ENCODE measurements at regions not wholly inside any gene's neighbourhood (a gene's known extent, or its start where the extent isn't known, plus 50 kb on each side); places are given as distances from the start of the nearest gene placed in this dataset. TPM values are rescaled to one million over a fixed set of nuclear protein-coding genes. Genes with fewer than 3 reads are reported as not detected.
"Not testable (repeated sequence)": the region's sequence is repeated elsewhere in the genome, so short reads cannot be mapped to it uniquely, and the experiment has no call there.

DNA sequence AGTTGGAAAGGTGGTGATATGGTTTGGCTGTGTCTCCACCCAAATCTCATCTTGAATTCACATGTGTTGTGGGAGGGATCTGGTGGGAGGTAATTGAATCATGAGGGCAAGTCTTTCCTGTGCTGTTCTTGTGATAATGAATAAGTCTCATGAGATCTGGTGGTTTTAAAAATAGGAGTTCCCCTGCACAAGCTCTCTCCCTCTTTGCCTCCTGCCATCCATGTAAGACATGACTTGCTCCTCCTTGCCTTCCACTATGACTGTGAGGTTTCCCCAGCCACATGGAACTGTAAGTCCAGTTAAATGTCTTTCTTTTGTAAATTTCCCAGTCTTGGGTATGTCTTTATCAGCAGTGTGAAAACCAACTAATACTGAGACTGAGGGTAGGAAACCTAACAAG lies 60.5 kb upstream of the AK4 start:
- not testable (repeated sequence) for H3K36me3 ChIP-seq (ENCODE audit: control insufficient read depth in 3 of 3, insufficient read depth in 3 of 3, low read length in 3 of 3)

DNA sequence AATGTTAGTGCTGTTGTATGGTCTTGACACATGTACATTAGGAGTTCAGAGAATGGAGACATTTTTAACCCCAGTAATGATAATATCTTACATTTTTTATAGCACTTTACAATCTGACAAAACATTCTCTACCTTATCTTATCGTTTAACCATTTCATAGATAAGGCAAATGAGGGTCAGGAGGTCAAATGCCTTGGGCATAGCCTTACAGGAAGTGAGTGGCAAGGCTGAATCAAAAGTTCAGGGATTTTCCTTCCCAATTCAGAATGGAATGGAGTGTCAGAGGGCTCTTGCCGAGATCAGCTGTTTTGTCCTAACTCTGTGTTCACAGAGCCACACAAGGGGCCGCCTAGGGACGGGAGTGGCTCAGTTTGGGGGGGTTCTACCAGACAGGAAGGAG lies 57.6 kb upstream of the AK4 start:
- Histone ChIP-seq H3K9ac (ENCODE audit: low read depth in 1 of 3, low read length in 3 of 3) (no peak overlapping the region), H3K27ac (ENCODE audit: low read depth, low read length) (no peak overlapping the region), H3K4me1 (ENCODE audit: control insufficient read depth in 3 of 3, insufficient read depth in 3 of 3, low read length in 3 of 3) (no peaks in the 10 kb centered on the region), H3K9me3 (ENCODE audit: control insufficient read depth in 3 of 3, low read length in 3 of 3) (peaks cover 0 to 3% (median 2%) of the 10 kb centered on the region in 3 donors), H3K27me3 (ENCODE audit: control insufficient read depth in 3 of 3, insufficient read depth in 3 of 3, low read length in 3 of 3) (no peaks in the 10 kb centered on the region), H3K4me3 (ENCODE audit: low read length in 3 of 3) (no peak overlapping the region), H3K36me3 (ENCODE audit: control insufficient read depth in 3 of 3, insufficient read depth in 3 of 3, low read length in 3 of 3) (no peaks in the 10 kb centered on the region)

More for the DNA sequence above, 60.5 kb upstream of the AK4 start:
- not testable (repeated sequence) for H3K4me1 ChIP-seq (ENCODE audit: control insufficient read depth in 3 of 3, insufficient read depth in 3 of 3, low read length in 3 of 3); H3K9ac ChIP-seq (ENCODE audit: low read depth in 1 of 3, low read length in 3 of 3); H3K4me3 ChIP-seq (ENCODE audit: low read length in 3 of 3); H3K27ac ChIP-seq (ENCODE audit: low read depth, low read length); H3K9me3 ChIP-seq (ENCODE audit: control insufficient read depth in 3 of 3, low read length in 3 of 3); H3K27me3 ChIP-seq (ENCODE audit: control insufficient read depth in 3 of 3, insufficient read depth in 3 of 3, low read length in 3 of 3)

DNA sequence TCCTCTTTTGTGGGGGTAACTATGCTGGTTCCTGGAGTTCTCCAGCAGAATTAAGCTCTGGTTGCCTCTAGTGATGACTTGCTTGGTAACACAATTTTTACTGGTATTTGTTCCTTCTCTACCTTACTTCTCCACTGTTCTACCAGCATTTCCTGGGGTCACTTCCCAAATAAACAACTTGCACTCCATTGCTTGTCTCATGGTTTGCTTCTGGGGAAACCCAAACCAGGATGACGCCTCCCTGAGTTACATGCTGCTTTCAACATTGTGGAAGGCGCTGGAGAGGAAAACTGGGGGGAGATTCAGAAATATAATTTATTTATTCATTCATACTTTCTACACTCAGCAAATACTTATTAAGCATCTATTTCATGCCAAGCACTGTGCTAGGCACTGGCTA lies 55.3 kb upstream of the AK4 start:
- Histone ChIP-seq H3K4me3 (ENCODE audit: low read length in 3 of 3) (no peak overlapping the region), H3K27me3 (ENCODE audit: control insufficient read depth in 3 of 3, insufficient read depth in 3 of 3, low read length in 3 of 3) (no peaks in the 10 kb centered on the region)

DNA sequence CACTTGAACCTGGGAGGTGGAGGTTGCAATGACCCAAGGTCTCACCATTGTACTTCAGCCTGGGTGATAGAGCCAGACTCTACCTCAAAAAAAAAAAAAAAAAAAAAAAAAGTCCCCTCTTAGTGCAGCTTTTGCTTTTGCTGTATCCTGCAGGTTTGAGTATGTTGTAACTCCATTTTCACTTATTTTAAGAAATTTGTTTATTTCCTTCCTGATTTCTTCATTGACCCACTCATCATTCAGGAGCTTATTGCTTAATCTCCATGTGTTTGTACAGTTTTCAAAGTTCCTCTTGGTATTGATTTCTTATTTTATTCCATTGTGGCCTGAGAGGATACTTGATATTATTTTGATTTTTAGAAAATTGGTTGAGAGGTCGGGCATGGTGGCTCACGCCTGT lies 50.9 kb upstream of the AK4 start:
- Histone ChIP-seq H3K9me3 (ENCODE audit: control insufficient read depth in 3 of 3, low read length in 3 of 3) (peaks cover 0 to 3% (median 2%) of the 10 kb centered on the region in 3 donors), H3K9ac (ENCODE audit: low read depth in 1 of 3, low read length in 3 of 3) (no peak overlapping the region), H3K27me3 (ENCODE audit: control insufficient read depth in 3 of 3, insufficient read depth in 3 of 3, low read length in 3 of 3) (no peaks in the 10 kb centered on the region), H3K4me1 (ENCODE audit: control insufficient read depth in 3 of 3, insufficient read depth in 3 of 3, low read length in 3 of 3) (no peaks in the 10 kb centered on the region), H3K4me3 (ENCODE audit: low read length in 3 of 3) (no peak overlapping the region), H3K27ac (ENCODE audit: low read depth, low read length) (no peak overlapping the region), H3K36me3 (ENCODE audit: control insufficient read depth in 3 of 3, insufficient read depth in 3 of 3, low read length in 3 of 3) (no peaks in the 10 kb centered on the region)

More for the DNA sequence above, 55.3 kb upstream of the AK4 start:
- Histone ChIP-seq H3K27ac (ENCODE audit: low read depth, low read length) (no peak overlapping the region), H3K9me3 (ENCODE audit: control insufficient read depth in 3 of 3, low read length in 3 of 3) (peaks cover 0 to 3% (median 2%) of the 10 kb centered on the region in 3 donors), H3K4me1 (ENCODE audit: control insufficient read depth in 3 of 3, insufficient read depth in 3 of 3, low read length in 3 of 3) (no peaks in the 10 kb centered on the region), H3K36me3 (ENCODE audit: control insufficient read depth in 3 of 3, insufficient read depth in 3 of 3, low read length in 3 of 3) (no peaks in the 10 kb centered on the region), H3K9ac (ENCODE audit: low read depth in 1 of 3, low read length in 3 of 3) (no peak overlapping the region)

Small RNA genes in the stretch of these regions (small RNA-seq; reads per million reads assigned to genes)
- 3.0 reads per million, percentile 88 among the genes with 10 or more reads in this experiment for gene MIR101-1
- not detected for gene MIR3671
- not detected for gene MRPS21P1
- not detected for gene RNU6-1176P

Measured in skeletal muscle tissue (tissue), 4 donors.